K562 (cell line): ENCODE measurements at regions not wholly inside any gene's neighbourhood (a gene's known extent, or its start where the extent isn't known, plus 50 kb on each side); places are given as distances from the start of the nearest gene placed in this dataset.

Experiments
- ATAC-seq: fragments of 200-7000 bp; cut with Tn5 transposase; 3 replicates; pipeline ENCODE4 v1.9.1; 2020; ENCODE audit warnings: moderate library complexity
- BruUV-seq: library from RNA; stranded (reverse); fragments of 400-500 nt; replicated peaks from 2 replicates; lab custom pipeline; 2021; lab: Mats Ljungman, UMichigan
- CTCF ChIA-PET: fragments of 300-600 bp; formaldehyde crosslinking; extraction: SDS; loops from one replicate; lab custom pipeline; 2021; ENCODE audit warnings: low intra/inter-chr PET ratio; lab: Yijun Ruan, JAX
- POLR2A ChIA-PET: fragments of 300-600, 350-650 bp; sonication (Branson Sonifier 250); formaldehyde crosslinking; extraction: SDS; loops from one replicate; lab custom pipeline; 2021; ENCODE audit warnings: antibody characterized with exemption, inconsistent platforms; lab: Yijun Ruan, JAX
- DNase-seq, 4 experiments: peaks; one replicate each; pipeline versions ENCODE4 v3.0.0 to v3.0.0-alpha.2; 2011 to 2018; ENCODE audit warnings: low spot score in 3 of 4, mixed read lengths in 3 of 4; ENCODE audit errors: extremely low read depth in 1 of 4
- FAIRE-seq: peaks from 2 replicates; lab custom pipeline; 2011; peaks lifted over from hg19 to GRCh38; lab: Jason Lieb, UNC
- H2AFZ ChIP-seq: 2 replicates; pipeline ENCODE4 v1.6.0; 2011; ENCODE audit warnings: low read depth, low read length, control low read depth, inconsistent platforms
- H3K27ac ChIP-seq: fragments of 200-600 bp; 3 replicates; pipeline ENCODE4 v1.8.0; 2011; ENCODE audit warnings: low read depth, mild to moderate bottlenecking, control low read depth, inconsistent platforms, low read length, moderate library complexity, mixed read lengths; ENCODE audit errors: extremely low read depth
- H3K27me3 ChIP-seq, 2 experiments: fragments of 300-600 bp in 1 of 2; 2 replicates in 1 of 2; 3 replicates in 1 of 2; pipeline versions ENCODE4 v1.6.0 to v1.8.0; 2011; ENCODE audit warnings: inconsistent platforms in 2 of 2, low read length in 2 of 2, mild to moderate bottlenecking in 1 of 2, mixed read lengths in 1 of 2, moderate library complexity in 1 of 2; ENCODE audit not compliant: control insufficient read depth in 2 of 2, insufficient read depth in 2 of 2
- H3K36me3 ChIP-seq: fragments of 300-600 bp; 3 replicates; pipeline ENCODE4 v1.8.0; 2011; ENCODE audit warnings: mild to moderate bottlenecking, low read length, inconsistent platforms; ENCODE audit not compliant: control insufficient read depth, insufficient read depth
- H3K4me1 ChIP-seq, 2 experiments: fragments of 200-600 bp in 1 of 2; replicated peaks in 1 of 2; 2 replicates in 1 of 2; 3 replicates in 1 of 2; pipeline versions ENCODE4 v1.5.1 to v1.8.0; 2011; ENCODE audit warnings: inconsistent platforms in 2 of 2, low read length in 2 of 2, mild to moderate bottlenecking in 1 of 2, mixed read lengths in 1 of 2, moderate library complexity in 1 of 2; ENCODE audit not compliant: control insufficient read depth in 2 of 2, insufficient read depth in 2 of 2
- H3K4me2 ChIP-seq: 2 replicates; pipeline ENCODE4 v1.6.1; 2011; ENCODE audit warnings: low read length, control low read depth, inconsistent platforms, mixed read lengths; ENCODE audit not compliant: insufficient read depth
- H3K4me3 ChIP-seq: fragments of 200-600 bp; sonication (generic), shearing (Covaris generic); 2 replicates; pipeline ENCODE4 v1.5.1; 2016; ENCODE audit warnings: control low read depth, inconsistent platforms
- H3K79me2 ChIP-seq: fragments of 200-600 bp; 3 replicates; pipeline ENCODE4 v1.8.0; 2011; ENCODE audit warnings: low read length, inconsistent platforms; ENCODE audit not compliant: control insufficient read depth, insufficient read depth
- H3K9ac ChIP-seq, 2 experiments: 2 replicates each; pipeline versions ENCODE4 v1.6.0 to v1.6.1; 2011; ENCODE audit warnings: low read depth in 2 of 2, low read length in 2 of 2, control low read depth in 1 of 2, inconsistent platforms in 1 of 2, mild to moderate bottlenecking in 1 of 2, mixed read lengths in 1 of 2; ENCODE audit not compliant: insufficient read depth in 1 of 2
- H3K9me1 ChIP-seq: one replicate; pipeline ENCODE4 v1.6.0; 2011; ENCODE audit warnings: inconsistent platforms, mild to moderate bottlenecking, low read length, moderate library complexity; ENCODE audit not compliant: control insufficient read depth, insufficient read depth
- H3K9me3 ChIP-seq: replicated peaks from 2 replicates; pipeline ENCODE4 v1.5.1; 2011; ENCODE audit warnings: low read depth, low read length, inconsistent platforms; ENCODE audit not compliant: control insufficient read depth, insufficient read depth
- H4K20me1 ChIP-seq: replicated peaks from 2 replicates; pipeline ENCODE4 v1.6.1; 2011; ENCODE audit warnings: low read length, inconsistent platforms, mixed read lengths; ENCODE audit not compliant: control insufficient read depth, insufficient read depth
- FOS ChIP-seq: IDR thresholded peaks from 3 replicates; pipeline ENCODE4 v1.6.1; 2011; ENCODE audit not compliant: insufficient read length; ENCODE audit errors: extremely low read depth
- GTF2A2 ChIP-seq: IDR thresholded peaks from 2 replicates; pipeline ENCODE4 v1.6.1; 2016; ENCODE audit warnings: mild to moderate bottlenecking, missing genetic modification characterization, missing compliant biosample characterization
- HOXB6 ChIP-seq: fragments of 250-450 bp; sonication (Bioruptor Pico); IDR thresholded peaks from 2 replicates; pipeline ENCODE4 v1.5.1; 2022; ENCODE audit warnings: mild to moderate bottlenecking, borderline replicate concordance
- KLF1 ChIP-seq: fragments of 450-650 bp; IDR thresholded peaks from 2 replicates; pipeline ENCODE4 v1.6.1; 2016; ENCODE audit warnings: missing genetic modification characterization, missing compliant biosample characterization
- NFIX ChIP-seq: fragments of 250-450 bp; sonication (Bioruptor Pico); IDR thresholded peaks from 2 replicates; pipeline ENCODE4 v1.4.0; 2020; ENCODE audit warnings: low read depth, mild to moderate bottlenecking, moderate library complexity
- NR2C2 ChIP-seq, 2 experiments: fragments of 200-800 bp in 1 of 2; sonication (Bioruptor generic) in 1 of 2; sonication (generic) in 1 of 2; formaldehyde crosslinking in 1 of 2; IDR thresholded peaks; 2 replicates each; pipeline versions ENCODE4 v1.6.1 to v1.8.0; 2016 to 2022; ENCODE audit warnings: mild to moderate bottlenecking in 1 of 2, missing compliant biosample characterization in 1 of 2, missing genetic modification characterization in 1 of 2, missing genetic modification reagents in 1 of 2
- PHB2 ChIP-seq: fragments of 450-650 bp; IDR thresholded peaks from 2 replicates; pipeline ENCODE4 v1.6.1; 2017; ENCODE audit warnings: low read depth
- POLR3G ChIP-seq: IDR thresholded peaks from 2 replicates; pipeline ENCODE4 v1.6.1; 2011; ENCODE audit not compliant: insufficient read length, insufficient replicate concordance; ENCODE audit errors: extremely low read depth
- SRSF3 ChIP-seq: fragments of 200-400 bp; formaldehyde crosslinking; IDR thresholded peaks from 2 replicates; pipeline ENCODE4 v1.6.1; 2016; ENCODE audit warnings: mild to moderate bottlenecking, low read length, moderate library complexity; ENCODE audit not compliant: insufficient read depth
- STAG1 ChIP-seq: sonication (generic); formaldehyde crosslinking; IDR thresholded peaks from 2 replicates; pipeline ENCODE4 v1.5.0; 2020; ENCODE audit warnings: missing genetic modification reagents, borderline replicate concordance
- TGIF2 ChIP-seq: sonication (generic); formaldehyde crosslinking; IDR thresholded peaks from 2 replicates; pipeline ENCODE4 v1.8.1; 2022; ENCODE audit warnings: mild to moderate bottlenecking, missing genetic modification reagents, moderate library complexity
- ZKSCAN1 ChIP-seq: fragments of 150-350 bp; IDR thresholded peaks from 2 replicates; pipeline ENCODE4 v1.6.1; 2016; ENCODE audit warnings: low read depth, low read length
- ZNF175 ChIP-seq: fragments of 200-800 bp; sonication (Bioruptor generic); IDR thresholded peaks from 2 replicates; pipeline ENCODE4 v1.6.1; 2016; ENCODE audit warnings: low read depth, mild to moderate bottlenecking, missing genetic modification characterization, missing compliant biosample characterization
- WGBS: fragments of 100-300 bp; shearing (Covaris generic); methylation state at CpG from one replicate; pipeline ENCODE4 v1.1.6; 2016; ENCODE audit warnings: low coverage, mixed read lengths; ENCODE audit not compliant: insufficient coverage; ENCODE audit errors: missing lambda C conversion rate; 5-methylcytosine and 5-hydroxymethylcytosine counted together
- in situ Hi-C: fragments of 300-500 bp; cut with MboI; formaldehyde crosslinking; loops from 4 replicates; pipeline ENCODE4 v1.15.0; 2018; ENCODE audit warnings: inconsistent platforms, mixed read lengths
- intact Hi-C: fragments of 100-400 bp; cut with micrococcal nuclease; formaldehyde crosslinking; loops from 2 replicates; pipeline ENCODE4 v1.14.2; 2022
- TF ChIP-seq, protein P1 (sequence below): fragments of 450-650 bp; IDR thresholded peaks from 2 replicates; pipeline ENCODE4 v1.6.1; 2016; ENCODE audit warnings: mild to moderate bottlenecking

DNA sequence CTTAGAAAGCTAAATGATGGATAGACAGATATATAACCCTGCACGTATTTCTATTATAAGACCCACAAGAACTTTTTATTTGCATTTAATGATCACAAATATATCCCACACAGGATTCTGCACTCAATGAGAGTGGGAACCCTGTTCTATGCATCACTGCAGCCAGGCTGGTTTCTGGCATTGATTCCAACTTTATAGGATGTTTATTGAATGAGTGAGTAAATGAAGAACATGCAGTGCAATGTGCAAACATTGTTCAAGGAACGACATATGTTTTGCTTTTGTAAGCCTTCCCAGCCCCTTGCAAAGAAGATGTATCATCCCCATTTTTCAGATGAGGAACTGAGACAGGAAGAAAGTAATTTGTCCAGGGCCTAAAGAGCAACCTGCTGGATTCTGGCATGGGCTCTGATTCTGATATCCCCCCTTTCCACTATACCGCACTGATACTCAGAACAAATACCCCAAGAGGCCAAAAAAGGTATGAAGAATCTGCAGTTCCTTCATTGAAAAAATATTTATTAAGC lies 246.3 kb downstream of the LACC1 start (continued):
- TF ChIP-seq SRSF3, result no peak
- no peak for TF ChIP-seq NFIX
- no peak for TF ChIP-seq ZNF175
- no peak for TF ChIP-seq ZKSCAN1
- TF ChIP-seq POLR3G, result no peak
- TF ChIP-seq FOS, result no peak

- Histone ChIP-seq H3K79me2 (no peaks in the 10 kb centered on the region), H4K20me1 (no peaks in the 10 kb centered on the region), H2AFZ (no peak overlapping the region), H3K27ac (no peak overlapping the region), H3K9me3 (no peaks in the 10 kb centered on the region), H3K36me3 (no peaks in the 10 kb centered on the region), H3K4me3 (no peak overlapping the region), H3K9me1 (no peaks in the 10 kb centered on the region), H3K4me1 (no peaks in the 10 kb centered on the region), H3K9ac (no peak overlapping the region), H3K4me2 (no peak overlapping the region), H3K27me3 (peaks cover 2 to 12% of the 10 kb centered on the region in 2 experiments; a peak in 4 of 5 replicates)
- ATAC-seq (no peak), DNase-seq (no peak), FAIRE-seq (no peak)
- no TSS peak for BruUV-seq
- in situ Hi-C loops (no loop called here), intact Hi-C loops (no loop called here)
- CTCF ChIA-PET, result no interaction called here
- POLR2A ChIA-PET, result no interaction called here
- 2% methylated on average over 7 of the region's 7 CpGs for WGBS
- TF ChIP-seq, protein P1, sequence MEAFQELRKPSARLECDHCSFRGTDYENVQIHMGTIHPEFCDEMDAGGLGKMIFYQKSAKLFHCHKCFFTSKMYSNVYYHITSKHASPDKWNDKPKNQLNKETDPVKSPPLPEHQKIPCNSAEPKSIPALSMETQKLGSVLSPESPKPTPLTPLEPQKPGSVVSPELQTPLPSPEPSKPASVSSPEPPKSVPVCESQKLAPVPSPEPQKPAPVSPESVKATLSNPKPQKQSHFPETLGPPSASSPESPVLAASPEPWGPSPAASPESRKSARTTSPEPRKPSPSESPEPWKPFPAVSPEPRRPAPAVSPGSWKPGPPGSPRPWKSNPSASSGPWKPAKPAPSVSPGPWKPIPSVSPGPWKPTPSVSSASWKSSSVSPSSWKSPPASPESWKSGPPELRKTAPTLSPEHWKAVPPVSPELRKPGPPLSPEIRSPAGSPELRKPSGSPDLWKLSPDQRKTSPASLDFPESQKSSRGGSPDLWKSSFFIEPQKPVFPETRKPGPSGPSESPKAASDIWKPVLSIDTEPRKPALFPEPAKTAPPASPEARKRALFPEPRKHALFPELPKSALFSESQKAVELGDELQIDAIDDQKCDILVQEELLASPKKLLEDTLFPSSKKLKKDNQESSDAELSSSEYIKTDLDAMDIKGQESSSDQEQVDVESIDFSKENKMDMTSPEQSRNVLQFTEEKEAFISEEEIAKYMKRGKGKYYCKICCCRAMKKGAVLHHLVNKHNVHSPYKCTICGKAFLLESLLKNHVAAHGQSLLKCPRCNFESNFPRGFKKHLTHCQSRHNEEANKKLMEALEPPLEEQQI, result no peak
- TF ChIP-seq KLF1 (tag) (no peak), PHB2 (no peak), HOXB6 (no peak), NR2C2 (CRISPR knock-in tag; IDR thresholded peaks at IDR 0.05) (no peak), NR2C2 (tag; IDR thresholded peaks at IDR 0.05) (no peak), STAG1 (no peak), GTF2A2 (tag) (no peak), TGIF2 (CRISPR knock-in tag) (no peak)
Measured at GRCh38 chr13:44128552-44129001, 245.0 kb upstream of the SERP2 start.
